Activated CD4-positive, CD25-positive, alpha-beta regulatory T cell treated with anti-CD3 and anti-CD28 coated beads, Interleukin-2, amount 50 U/mL, for 24 hours (primary cell): ENCODE measurements at regions not wholly inside any gene's neighbourhood (a gene's known extent, or its start where the extent isn't known, plus 50 kb on each side); places are given as distances from the start of the nearest gene placed in this dataset.
"Not testable (repeated sequence)": the region's sequence is repeated elsewhere in the genome, so short reads cannot be mapped to it uniquely, and the experiment has no call there.

Source experiments
- ATAC-seq, 2 donors: fragments of 150-1000 bp; cut with Tn5 transposase; one replicate each; pipeline ENCODE4 v1.10.0; 2021; ENCODE audit warnings: mild to moderate bottlenecking in 1 of 2, moderate library complexity in 1 of 2

- no peak for ATAC-seq
These were observed 206.5 kb upstream of the RAI14 start for GRCh38 chr5:34449639-34450038.

GRCh38 chr5:34450338-34450737 is 205.8 kb upstream of the RAI14 start:
- no peak for ATAC-seq

- ATAC-seq, result no peak
These were observed 203.8 kb upstream of the RAI14 start for GRCh38 chr5:34452170-34452828.

DNA sequence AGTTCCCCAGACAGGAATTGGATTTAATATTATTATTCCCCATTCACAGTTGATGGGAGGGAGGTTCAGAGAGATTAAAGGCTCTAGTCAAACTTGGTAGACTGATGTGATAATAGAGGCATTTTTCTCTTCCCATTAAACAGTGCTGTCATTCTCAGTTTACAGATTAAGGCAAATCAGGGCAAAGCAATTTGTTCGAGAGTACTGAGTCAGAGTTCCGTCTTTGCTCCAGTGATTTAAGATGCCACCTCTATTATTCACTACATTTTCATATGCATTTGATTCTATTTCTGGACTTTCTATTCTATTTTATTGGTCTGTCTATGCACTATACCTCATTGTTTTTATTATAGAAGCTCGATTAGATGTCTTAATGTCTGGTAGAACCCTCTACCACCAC is 201.0 kb upstream of the RAI14 start:
- ATAC-seq, result no peak

DNA sequence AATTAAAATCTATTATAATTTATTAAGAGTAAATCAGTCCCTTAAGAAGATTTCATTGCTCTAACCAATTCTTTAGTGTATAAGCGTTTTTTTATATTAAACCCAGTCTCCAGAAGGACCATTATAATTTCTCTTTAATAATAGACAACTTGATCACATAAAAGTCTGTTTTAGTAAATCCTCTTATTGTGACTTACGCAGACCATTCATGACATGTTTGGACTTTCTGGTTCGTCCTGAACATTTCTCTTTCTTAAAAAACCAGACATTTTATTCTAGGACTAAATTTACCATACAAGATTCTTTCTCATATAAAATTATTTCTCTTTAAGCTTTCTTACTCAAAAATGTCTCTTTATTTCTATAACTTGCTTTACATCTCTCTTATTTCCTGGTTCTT is 196.2 kb upstream of the RAI14 start:
- no peak for ATAC-seq

DNA sequence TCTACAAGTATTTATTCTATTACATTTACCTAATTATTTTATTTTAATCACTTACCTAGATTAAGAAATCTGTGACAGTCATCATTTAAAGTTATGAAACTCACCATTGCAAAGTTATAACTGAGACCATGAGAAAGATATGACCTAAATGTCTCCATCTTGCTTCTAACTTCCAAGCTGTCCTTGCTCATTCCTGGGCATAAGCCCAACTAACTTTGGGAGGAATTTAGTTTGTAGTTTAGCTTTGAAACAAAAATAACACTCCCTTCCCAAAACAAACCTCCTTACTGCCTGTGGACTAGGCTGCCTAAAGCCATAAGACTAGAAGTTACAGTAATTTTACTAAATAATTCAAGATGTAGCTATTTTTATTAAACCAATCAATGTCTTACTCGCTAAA is 195.6 kb upstream of the RAI14 start:
- ATAC-seq, result no peak

- no peak for ATAC-seq
These were observed 191.3 kb upstream of the RAI14 start for GRCh38 chr5:34464829-34465228.

- not testable (repeated sequence) for ATAC-seq
These were observed 190.8 kb upstream of the RAI14 start for GRCh38 chr5:34465301-34465700.

- ATAC-seq, result not testable (repeated sequence)
These were observed 189.4 kb upstream of the RAI14 start for GRCh38 chr5:34466519-34467388.

DNA sequence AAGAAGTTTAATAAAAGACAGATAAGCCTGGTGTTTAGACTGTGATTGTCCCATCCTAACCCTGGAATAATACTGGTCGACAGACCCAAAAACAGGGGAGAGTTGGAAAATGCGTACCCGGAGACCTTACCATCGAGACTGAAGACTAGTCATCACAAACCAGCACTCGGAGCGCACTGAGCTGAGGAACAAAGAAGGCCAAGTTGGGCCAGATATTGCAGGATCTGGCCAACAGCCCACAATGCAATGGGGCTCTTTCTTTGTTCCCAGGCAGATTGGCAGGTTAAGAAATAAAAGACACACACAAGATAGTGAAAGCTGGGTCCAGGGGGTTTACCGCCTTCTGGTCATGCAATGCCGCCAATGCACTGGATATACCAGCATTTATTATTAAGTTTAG is 188.7 kb upstream of the RAI14 start:
- ATAC-seq, result no peak

GRCh38 chr5:34467984-34468383 is 188.1 kb upstream of the RAI14 start:
- not testable (repeated sequence) for ATAC-seq

GRCh38 chr5:34469971-34470370 is 186.2 kb upstream of the RAI14 start:
- ATAC-seq, result no peak

DNA sequence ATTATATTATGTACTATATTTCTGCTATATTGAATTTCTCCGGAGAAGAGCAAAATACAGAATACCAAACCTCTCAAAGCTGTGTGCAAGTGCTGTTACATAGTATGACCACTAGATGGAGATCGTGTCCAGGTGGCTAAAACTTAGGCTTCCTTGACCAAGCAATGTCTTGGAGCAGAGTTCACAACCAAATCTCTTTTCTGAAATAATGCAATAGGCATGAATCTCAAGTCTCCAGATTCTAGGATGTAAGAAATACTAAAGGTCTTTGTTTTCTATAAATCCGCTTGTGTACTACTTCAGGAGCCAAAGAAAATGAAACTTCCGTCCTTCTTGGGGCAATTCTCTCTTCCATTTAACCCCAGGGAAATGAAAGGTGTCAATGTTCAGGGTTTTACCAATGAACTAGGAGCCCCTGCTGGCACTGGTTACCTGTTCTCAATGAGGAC is 181.5 kb upstream of the RAI14 start:
- no peak for ATAC-seq

DNA sequence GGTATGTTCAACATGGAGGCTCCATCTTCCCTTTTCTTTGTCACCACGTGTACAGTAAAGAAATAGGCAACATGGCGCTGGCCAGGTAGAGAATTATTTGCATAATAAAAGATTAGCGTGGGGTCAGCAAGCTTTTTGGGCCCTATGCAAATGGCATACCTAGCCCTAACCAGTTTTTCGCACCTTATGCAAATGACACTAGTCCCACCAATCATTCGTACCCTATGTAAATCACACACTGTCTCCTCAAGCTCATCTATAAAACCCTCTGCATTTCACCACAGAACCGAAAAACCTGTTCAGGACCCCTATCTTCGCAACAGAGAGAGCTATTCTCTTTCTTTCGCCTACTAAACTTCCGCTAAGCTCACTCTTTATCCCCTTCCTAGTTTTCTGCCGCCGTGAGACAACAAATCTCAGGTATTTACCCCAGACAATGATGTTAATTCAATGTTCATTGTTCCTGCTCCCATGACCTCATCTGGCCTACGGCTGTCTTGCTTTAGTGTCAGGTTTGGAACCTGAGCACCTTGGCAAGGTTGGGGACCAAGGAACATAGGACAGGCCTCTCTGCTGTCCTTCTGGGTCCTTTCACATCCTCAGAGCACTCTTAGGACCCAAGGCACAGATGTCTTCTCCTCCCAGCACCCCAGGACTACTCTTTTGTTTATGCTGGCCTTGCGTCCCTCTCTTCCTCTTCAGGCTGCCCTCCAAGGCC is 180.7 kb upstream of the RAI14 start:
- ATAC-seq, result no peak

DNA sequence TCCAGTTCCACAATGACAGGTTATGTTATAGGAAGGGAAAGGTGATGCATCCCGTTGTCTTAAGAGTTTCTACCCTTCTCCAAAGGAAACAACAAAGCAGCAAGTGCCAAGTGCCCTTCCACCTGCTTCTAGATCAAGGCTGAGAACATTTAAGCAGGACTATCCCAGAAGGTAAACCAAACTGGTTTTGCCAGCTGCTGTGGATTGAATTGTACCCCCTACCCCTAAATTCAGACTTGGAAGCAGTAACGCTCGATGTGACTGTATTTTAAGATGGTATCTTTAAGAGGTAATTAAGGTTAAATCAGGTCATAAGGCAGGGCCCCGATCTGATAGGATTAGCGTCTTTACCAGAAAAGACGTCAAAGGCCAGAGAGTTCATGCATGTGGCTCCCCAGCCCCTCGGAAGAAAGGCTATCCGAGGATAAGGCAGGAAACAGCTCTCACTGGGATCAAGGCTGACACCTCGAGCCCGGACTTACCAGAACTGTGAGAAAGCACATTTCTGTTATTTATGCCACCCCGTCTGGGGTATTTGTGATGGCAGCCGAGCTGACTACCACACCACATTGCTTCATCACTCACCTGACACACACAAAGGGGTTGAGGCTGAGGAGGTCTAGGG is 179.1 kb upstream of the RAI14 start:
- no peak for ATAC-seq

DNA sequence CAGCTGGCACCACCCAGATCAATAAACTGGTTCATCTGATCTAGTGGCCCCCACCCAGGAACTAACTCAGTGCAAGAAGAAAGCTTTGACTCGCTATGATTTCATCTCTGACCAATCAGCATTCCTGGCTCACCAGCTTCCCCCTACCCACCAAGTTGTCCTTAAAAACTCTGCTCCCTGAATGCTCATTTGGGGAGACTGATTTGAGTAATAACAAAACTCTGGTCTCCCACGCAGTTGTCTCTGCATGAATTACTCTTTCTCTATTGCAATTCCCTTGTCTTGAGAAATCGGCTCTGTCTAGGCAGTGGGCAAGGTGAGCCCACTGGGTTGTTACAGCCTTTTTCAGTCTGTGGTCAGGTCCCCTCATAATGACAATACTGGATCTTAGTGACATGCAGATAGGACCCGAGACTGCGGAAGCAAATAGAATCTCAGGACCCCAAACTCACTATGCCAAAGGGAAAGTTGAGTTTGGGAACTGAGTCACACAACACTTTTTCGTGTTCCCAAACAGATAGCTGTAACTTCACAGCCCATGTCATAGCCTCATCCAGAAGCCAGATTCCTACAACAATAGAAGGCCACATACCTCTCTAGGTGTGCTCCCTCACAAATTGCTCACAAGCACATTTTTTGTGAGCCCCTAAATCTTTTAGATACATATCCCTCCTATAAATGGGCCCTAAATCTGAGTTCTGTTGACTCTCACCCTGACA is 175.2 kb upstream of the RAI14 start:
- ATAC-seq, result no peak

DNA sequence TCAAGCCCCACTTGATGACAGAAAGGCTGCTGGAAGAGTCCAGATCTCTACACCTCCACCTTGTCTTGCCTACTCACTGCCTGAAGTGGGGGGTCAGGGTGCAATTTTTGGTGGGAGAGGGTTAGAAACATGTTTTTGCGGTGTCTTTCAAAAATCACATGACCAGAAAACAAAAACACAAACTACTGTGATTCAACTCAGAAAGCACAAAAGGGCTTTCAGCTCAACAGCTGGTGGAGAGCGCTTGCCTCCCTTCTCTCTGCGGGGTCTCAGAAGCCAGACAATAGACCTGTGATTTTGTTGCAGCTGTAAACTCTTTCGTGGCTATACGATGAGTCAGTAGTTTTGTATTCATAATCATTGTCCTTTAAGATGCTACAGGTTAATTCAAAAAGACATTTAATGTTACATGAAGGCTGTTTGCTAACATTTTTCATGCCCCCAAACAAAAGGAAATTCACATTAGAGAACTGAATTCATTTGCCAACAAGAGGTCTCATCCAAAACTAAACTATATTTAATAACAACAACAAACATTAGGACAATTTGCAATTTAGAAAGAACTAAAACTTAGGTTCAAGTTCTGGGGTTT is 172.6 kb upstream of the RAI14 start:
- no peak for ATAC-seq

DNA sequence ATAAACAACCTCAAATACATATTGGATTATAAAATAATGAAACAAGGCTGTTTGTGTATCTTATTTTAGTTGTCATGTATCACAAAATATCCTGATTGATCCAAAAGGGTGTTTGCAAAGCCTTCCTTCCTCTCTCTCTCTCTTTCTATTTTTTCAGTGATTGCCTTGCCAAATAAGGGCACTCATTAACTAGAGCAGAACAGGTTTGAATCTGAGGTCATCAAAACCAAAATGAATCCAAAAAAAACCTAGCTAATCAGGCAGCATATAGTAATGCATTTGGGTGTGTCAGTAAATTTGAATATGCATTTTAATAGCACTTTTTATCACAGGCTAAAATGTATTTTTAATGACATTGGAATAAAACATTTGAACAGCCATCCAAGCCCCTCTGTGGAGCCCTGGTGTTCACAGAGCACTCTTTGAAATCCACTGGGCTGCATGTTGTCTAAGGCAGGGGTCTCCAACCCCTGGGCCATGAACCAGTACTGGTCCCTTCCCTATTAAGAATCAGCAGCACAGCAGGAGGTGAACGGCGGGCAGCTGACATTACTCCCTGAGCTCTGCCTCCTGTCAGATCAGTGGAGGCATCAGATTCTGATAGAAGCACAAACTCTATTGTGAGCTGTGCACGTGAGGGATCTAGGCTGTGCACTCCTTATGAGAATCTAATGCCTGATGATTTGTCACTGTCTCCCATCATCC is 171.8 kb upstream of the RAI14 start:
- ATAC-seq, result no peak

DNA sequence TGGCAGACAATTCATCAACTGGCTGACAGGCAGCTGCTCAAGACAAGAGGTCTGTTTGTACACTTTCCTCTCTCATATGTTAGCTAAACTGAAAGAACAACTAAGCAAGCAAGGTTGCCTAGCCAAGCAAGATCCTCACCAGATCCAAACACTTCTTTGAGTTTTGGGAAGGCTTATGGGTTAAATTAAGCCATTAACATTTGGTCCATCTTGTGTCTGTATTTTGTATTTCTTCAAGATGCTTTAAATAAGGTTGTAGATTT is 170.4 kb upstream of the RAI14 start:
- ATAC-seq, result no peak

- ATAC-seq, result no peak
These were observed 169.8 kb upstream of the RAI14 start for GRCh38 chr5:34486160-34486848.

DNA sequence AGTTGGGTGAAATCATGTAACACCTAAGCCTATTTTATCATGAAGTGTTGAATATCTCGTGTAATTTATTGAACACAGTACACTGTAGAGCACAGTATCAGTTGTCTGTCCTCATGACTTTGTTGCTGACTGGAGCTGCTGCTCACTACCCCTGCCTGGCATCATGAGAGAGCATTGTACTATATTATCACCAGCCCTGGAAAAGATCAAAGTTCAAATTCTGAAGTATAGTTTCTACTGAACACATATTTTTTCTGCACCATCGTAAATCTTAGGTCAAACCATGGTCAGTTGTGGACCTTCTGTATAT is 169.3 kb upstream of the RAI14 start:
- no peak for ATAC-seq
